ENCODE measurements at regions not wholly inside any gene's neighbourhood (a gene's known extent, or its start where the extent isn't known, plus 50 kb on each side); places are given as distances from the start of the nearest gene placed in this dataset.

- no peak for TF ChIP-seq CTCF (IDR thresholded peaks at IDR 0.05; ENCODE audit: low read depth, low read length)
- no peak for TF ChIP-seq EZH2phosphoT487 (IDR thresholded peaks at IDR 0.05; ENCODE audit: low read depth)
These were observed 52.6 kb upstream of the TNC start for GRCh38 chr9:115170358-115171073.

Measured in OCI-LY3 (cell line).